M059J (cell line): ENCODE measurements at regions not wholly inside any gene's neighbourhood (a gene's known extent, or its start where the extent isn't known, plus 50 kb on each side); places are given as distances from the start of the nearest gene placed in this dataset.

Experiments used
- DNase-seq: peaks from one replicate; pipeline ENCODE4 v3.0.0-alpha.2; 2012; ENCODE audit warnings: low read depth

GRCh38 chr5:2603272-2603575 is 148.3 kb downstream of the IRX2 start:
- no peak for DNase-seq

- no peak for DNase-seq
Measured at GRCh38 chr5:2602451-2603271, 148.8 kb downstream of the IRX2 start.

GRCh38 chr5:2598503-2598902 is 153.0 kb downstream of the IRX2 start:
- DNase-seq, result no peak

GRCh38 chr5:2594701-2595100 is 156.8 kb downstream of the IRX2 start:
- DNase-seq, result no peak

GRCh38 chr5:2592766-2593165 is 158.7 kb downstream of the IRX2 start:
- DNase-seq, result no peak

- DNase-seq, result no peak
Measured at GRCh38 chr5:2591777-2592453, 159.6 kb downstream of the IRX2 start.

GRCh38 chr5:2588850-2589501 is 162.5 kb downstream of the IRX2 start:
- no peak for DNase-seq

GRCh38 chr5:2587189-2588031 is 164.1 kb downstream of the IRX2 start:
- no peak for DNase-seq

GRCh38 chr5:2586016-2586715 is 165.3 kb downstream of the IRX2 start:
- no peak for DNase-seq

- no peak for DNase-seq
Measured at GRCh38 chr5:2584579-2585269, 166.8 kb downstream of the IRX2 start.

GRCh38 chr5:2582507-2582906 is 169.0 kb downstream of the IRX2 start:
- DNase-seq, result no peak

- no peak for DNase-seq
Measured at GRCh38 chr5:2582106-2582505, 169.4 kb downstream of the IRX2 start.

- DNase-seq, result no peak
Measured at GRCh38 chr5:2581418-2581817, 170.1 kb downstream of the IRX2 start.

- DNase-seq, result no peak
Measured at GRCh38 chr5:2579126-2579525, 172.4 kb downstream of the IRX2 start.

GRCh38 chr5:2577312-2578036 is 174.0 kb downstream of the IRX2 start:
- no peak for DNase-seq

GRCh38 chr5:2576823-2577222 is 174.7 kb downstream of the IRX2 start:
- no peak for DNase-seq

- no peak for DNase-seq
Measured at GRCh38 chr5:2575871-2576270, 175.6 kb downstream of the IRX2 start.

GRCh38 chr5:2575292-2575691 is 176.2 kb downstream of the IRX2 start:
- DNase-seq, result no peak

- no peak for DNase-seq
Measured at GRCh38 chr5:2574155-2574554, 177.3 kb downstream of the IRX2 start.

- DNase-seq, result no peak
Measured at GRCh38 chr5:2570586-2570985, 180.9 kb downstream of the IRX2 start.
